Tibial nerve (tissue), 3 donors: ENCODE measurements at regions not wholly inside any gene's neighbourhood (a gene's known extent, or its start where the extent isn't known, plus 50 kb on each side); places are given as distances from the start of the nearest gene placed in this dataset.

Experiments
- POLR2A ChIP-seq, 2 donors: fragments of 450-650 bp; IDR thresholded peaks; one replicate each; pipeline ENCODE4 v1.6.1; 2017; ENCODE audit warnings: antibody characterized with exemption in 2 of 2, mild to moderate bottlenecking in 2 of 2, moderate library complexity in 2 of 2
- TF ChIP-seq, protein P1 (sequence below), 5 experiments: fragments of 200-600 bp in 3 of 5; fragments of 450-650 bp in 2 of 5; sonication (generic) in 3 of 5; IDR thresholded peaks; one replicate each; pipeline ENCODE4 v1.5.1; 2016 to 2019; ENCODE audit warnings: antibody characterized with exemption in 5 of 5, mild to moderate bottlenecking in 3 of 5, moderate library complexity in 2 of 5

- TF ChIP-seq, protein P1, sequence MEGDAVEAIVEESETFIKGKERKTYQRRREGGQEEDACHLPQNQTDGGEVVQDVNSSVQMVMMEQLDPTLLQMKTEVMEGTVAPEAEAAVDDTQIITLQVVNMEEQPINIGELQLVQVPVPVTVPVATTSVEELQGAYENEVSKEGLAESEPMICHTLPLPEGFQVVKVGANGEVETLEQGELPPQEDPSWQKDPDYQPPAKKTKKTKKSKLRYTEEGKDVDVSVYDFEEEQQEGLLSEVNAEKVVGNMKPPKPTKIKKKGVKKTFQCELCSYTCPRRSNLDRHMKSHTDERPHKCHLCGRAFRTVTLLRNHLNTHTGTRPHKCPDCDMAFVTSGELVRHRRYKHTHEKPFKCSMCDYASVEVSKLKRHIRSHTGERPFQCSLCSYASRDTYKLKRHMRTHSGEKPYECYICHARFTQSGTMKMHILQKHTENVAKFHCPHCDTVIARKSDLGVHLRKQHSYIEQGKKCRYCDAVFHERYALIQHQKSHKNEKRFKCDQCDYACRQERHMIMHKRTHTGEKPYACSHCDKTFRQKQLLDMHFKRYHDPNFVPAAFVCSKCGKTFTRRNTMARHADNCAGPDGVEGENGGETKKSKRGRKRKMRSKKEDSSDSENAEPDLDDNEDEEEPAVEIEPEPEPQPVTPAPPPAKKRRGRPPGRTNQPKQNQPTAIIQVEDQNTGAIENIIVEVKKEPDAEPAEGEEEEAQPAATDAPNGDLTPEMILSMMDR (IDR thresholded peaks at IDR 0.05), result no peak
- no peak for TF ChIP-seq POLR2A (IDR thresholded peaks at IDR 0.05)
These were observed 139.9 kb downstream of the CCDC71L start for GRCh38 chr7:106520962-106521514.
